GM12874 (cell line): ENCODE measurements at regions not wholly inside any gene's neighbourhood (a gene's known extent, or its start where the extent isn't known, plus 50 kb on each side); places are given as distances from the start of the nearest gene placed in this dataset.

Experiments used
- CTCF ChIP-seq: IDR thresholded peaks from 2 replicates; pipeline ENCODE4 v1.5.1; 2011; ENCODE audit warnings: low read depth, mild to moderate bottlenecking, control low read depth, low read length, moderate library complexity; ENCODE audit not compliant: insufficient read depth

DNA sequence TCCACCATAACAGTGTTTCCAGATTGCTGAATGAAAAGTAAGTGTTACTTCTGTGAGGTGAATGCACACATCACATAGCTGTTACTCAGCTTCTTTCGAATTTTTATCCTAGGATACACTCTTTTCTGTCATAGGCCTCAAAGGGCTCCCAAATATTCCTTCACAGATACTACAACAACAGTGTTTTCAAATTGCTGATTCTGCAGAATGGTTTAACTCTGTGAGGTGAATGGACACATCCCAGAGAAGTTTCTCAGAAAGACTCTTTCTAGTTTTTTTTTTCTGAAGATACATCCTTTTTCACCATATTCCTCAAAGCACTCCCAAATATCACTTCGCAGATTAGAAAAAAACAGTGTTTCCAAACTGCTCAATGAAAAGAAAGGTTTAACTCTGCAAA is 221.1 kb downstream of the OR4A5 start:
- no peak for TF ChIP-seq CTCF

DNA sequence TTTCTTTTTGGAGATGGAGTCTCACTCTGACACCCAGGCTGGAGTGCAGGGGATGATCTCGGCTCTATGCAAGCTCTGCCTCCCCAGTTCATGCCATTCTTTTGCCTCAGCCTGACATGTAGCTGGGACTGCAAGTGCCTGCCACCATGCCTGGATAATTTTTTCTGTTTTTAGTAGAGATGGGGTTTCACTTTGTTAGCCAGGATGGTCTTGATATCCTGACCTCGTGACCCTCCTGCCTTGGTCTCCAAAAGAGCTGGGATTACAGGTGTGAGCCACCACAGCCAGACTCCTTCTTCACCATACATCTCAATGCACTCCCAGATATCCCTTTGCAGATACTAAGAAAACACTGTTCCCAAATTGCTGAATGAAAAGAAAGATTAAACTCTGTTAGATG is 224.3 kb downstream of the OR4A5 start:
- no peak for TF ChIP-seq CTCF

DNA sequence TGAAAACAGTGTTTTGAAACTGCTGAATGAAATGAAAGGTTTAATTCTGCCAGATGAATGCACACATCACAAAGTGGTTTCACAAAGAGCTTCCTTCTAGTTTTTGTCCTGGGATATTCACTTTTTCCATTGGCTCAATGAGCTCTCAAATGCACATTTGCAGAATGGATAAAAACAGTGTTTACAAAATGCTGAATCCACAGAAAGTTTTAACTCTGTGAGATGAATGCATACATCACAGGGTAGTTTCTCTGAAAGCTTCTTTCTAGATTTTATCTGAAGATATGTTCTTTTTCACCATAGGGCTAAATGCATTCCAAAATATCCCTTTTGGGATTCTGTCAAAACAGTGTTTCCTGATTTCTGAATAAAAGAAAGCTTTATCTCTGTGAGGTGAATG is 237.6 kb downstream of the OR4A5 start:
- no peak for TF ChIP-seq CTCF

GRCh38 chr11:54946424-54946823 is 239.8 kb downstream of the OR4A5 start:
- TF ChIP-seq CTCF: no peak

GRCh38 chr11:54979375-54979774 is 272.7 kb downstream of the OR4A5 start:
- no peak for TF ChIP-seq CTCF

DNA sequence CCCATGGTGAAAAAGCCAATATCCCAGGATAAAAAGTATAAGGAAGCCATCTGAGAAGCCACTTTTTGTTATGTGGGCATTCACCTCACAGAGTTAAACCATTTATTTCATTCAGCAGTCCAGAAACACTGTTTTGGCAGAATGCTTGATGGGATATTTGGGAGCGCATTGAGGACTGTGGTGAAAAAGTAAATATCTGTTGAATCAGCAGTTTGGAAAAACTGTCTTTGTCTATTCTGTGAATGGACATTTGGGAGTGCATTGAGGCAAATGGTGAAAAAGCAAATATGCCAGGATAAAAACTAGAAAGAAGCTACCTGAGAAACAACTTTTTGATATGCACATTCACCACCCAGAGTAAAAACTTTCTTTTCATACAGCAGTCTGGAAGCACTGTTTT is 276.2 kb upstream of the TRIM48 start:
- TF ChIP-seq CTCF: no peak

- TF ChIP-seq CTCF: no peak
Observed at GRCh38 chr11:55054723-55055122, 207.2 kb upstream of the TRIM48 start.

DNA sequence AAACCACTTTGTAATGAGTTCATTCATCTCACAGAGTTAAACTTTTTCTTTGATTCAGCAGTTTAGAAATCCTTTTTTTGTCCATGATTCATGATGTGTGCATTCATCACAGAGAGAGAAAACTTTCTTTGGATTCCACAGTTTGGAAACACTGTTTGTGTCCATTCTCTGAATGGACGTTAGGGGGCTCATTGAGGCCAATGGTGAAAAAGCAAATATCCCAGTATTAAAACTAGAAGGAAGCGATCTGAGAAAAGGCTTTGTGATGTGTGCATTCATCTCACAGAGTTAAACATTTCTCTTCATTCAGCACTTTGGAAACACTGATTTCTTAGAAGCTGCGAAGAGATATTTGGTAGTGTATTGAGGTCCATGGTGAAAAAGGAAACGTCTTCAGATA is 155.6 kb upstream of the TRIM48 start:
- TF ChIP-seq CTCF: 0 out of 2 replicates have a peak, but pooled peaks have one; percentile 4
